GM23338 (cell line): ENCODE measurements at regions not wholly inside any gene's neighbourhood (a gene's known extent, or its start where the extent isn't known, plus 50 kb on each side); places are given as distances from the start of the nearest gene placed in this dataset.

Source experiments
- ATAC-seq: fragments of 200-7000 bp; cut with Tn5 transposase; 3 replicates; pipeline ENCODE4 v1.9.1; 2020
- DNase-seq: peaks from one replicate; pipeline ENCODE4 v3.0.0-alpha.2; 2015; ENCODE audit warnings: low spot score
- H2AFZ ChIP-seq: fragments of 200-600 bp; sonication (generic); 2 replicates; pipeline ENCODE4 v1.8.0; 2016; ENCODE audit warnings: antibody characterized with exemption, mild to moderate bottlenecking, moderate library complexity
- H3F3A ChIP-seq: fragments of 200-600 bp; sonication (generic); replicated peaks from 2 replicates; pipeline ENCODE4 v1.8.0; 2017; ENCODE audit warnings: antibody characterized with exemption, mixed run types, low read depth
- H3K27ac ChIP-seq: fragments of 200-600 bp; sonication (generic); 2 replicates; pipeline ENCODE4 v1.6.1; 2016; ENCODE audit warnings: low read depth
- H3K27me3 ChIP-seq: fragments of 200-600 bp; sonication (generic); 2 replicates; pipeline ENCODE4 v1.8.0; 2016; ENCODE audit warnings: mild to moderate bottlenecking, mixed run types, moderate library complexity; ENCODE audit not compliant: insufficient read depth
- H3K36me3 ChIP-seq: fragments of 200-600 bp; sonication (generic); 2 replicates; pipeline ENCODE4 v1.8.0; 2016; ENCODE audit warnings: mild to moderate bottlenecking; ENCODE audit not compliant: insufficient read depth
- H3K4me1 ChIP-seq: fragments of 200-600 bp; sonication (generic); 2 replicates; pipeline ENCODE4 v1.8.0; 2016; ENCODE audit warnings: mild to moderate bottlenecking, moderate library complexity; ENCODE audit not compliant: insufficient read depth
- H3K4me2 ChIP-seq: fragments of 200-600 bp; sonication (generic); 2 replicates; pipeline ENCODE4 v1.7.1; 2017; ENCODE audit warnings: mixed run types
- H3K4me3 ChIP-seq: fragments of 200-600 bp; sonication (generic); 2 replicates; pipeline ENCODE4 v1.6.1; 2016; ENCODE audit warnings: mixed run types
- H3K79me2 ChIP-seq: fragments of 200-600 bp; sonication (generic); replicated peaks from 2 replicates; pipeline ENCODE4 v1.8.0; 2017; ENCODE audit warnings: mild to moderate bottlenecking; ENCODE audit not compliant: insufficient read depth
- H3K9me2 ChIP-seq: fragments of 200-600 bp; sonication (generic); 2 replicates; pipeline ENCODE4 v1.8.0; 2017; ENCODE audit not compliant: insufficient read depth
- H4K20me1 ChIP-seq: fragments of 200-600 bp; sonication (generic); replicated peaks from 2 replicates; pipeline ENCODE4 v1.8.0; 2017; ENCODE audit warnings: mild to moderate bottlenecking; ENCODE audit not compliant: insufficient read depth
- H3K27ac Mint-ChIP-seq: 2 replicates; pipeline ENCODE4 v1.8.0; 2020; ENCODE audit warnings: inconsistent platforms, mild to moderate bottlenecking, moderate library complexity, mixed read lengths
- H3K27me3 Mint-ChIP-seq: 3 replicates; pipeline ENCODE4 v1.8.0; 2022; ENCODE audit warnings: low read depth, mild to moderate bottlenecking, moderate library complexity, mixed read lengths, inconsistent platforms; ENCODE audit not compliant: insufficient read depth, poor library complexity
- H3K36me3 Mint-ChIP-seq: 3 replicates; pipeline ENCODE4 v1.8.0; 2021; ENCODE audit warnings: low read depth, mild to moderate bottlenecking, inconsistent platforms, moderate library complexity, mixed read lengths
- H3K4me1 Mint-ChIP-seq: 3 replicates; pipeline ENCODE4 v1.8.0; 2020; ENCODE audit warnings: mild to moderate bottlenecking, inconsistent platforms, mixed read lengths
- H3K4me3 Mint-ChIP-seq: 3 replicates; pipeline ENCODE4 v1.8.0; 2021; ENCODE audit warnings: moderate library complexity, mild to moderate bottlenecking, inconsistent platforms, mixed read lengths
- H3K9me3 Mint-ChIP-seq: 3 replicates; pipeline ENCODE4 v1.8.0; 2020; ENCODE audit warnings: moderate library complexity, mild to moderate bottlenecking, inconsistent platforms, mixed read lengths
- CREB1 ChIP-seq: fragments of 250-450 bp; sonication (Bioruptor Pico); IDR thresholded peaks from 2 replicates; pipeline ENCODE4 v1.5.0; 2020; ENCODE audit warnings: low read depth, mild to moderate bottlenecking, moderate library complexity
- CTCF ChIP-seq, 2 experiments: fragments of 200-600 bp in 1 of 2; sonication (generic) in 1 of 2; conservative IDR thresholded peaks; 2 replicates each; pipeline versions ENCODE4 v1.5.1 to v1.6.1; 2016 to 2017; ENCODE audit warnings: antibody characterized with exemption in 2 of 2, low read depth in 2 of 2, mild to moderate bottlenecking in 2 of 2, moderate library complexity in 1 of 2
- ETS1 ChIP-seq: IDR thresholded peaks from 2 replicates; pipeline ENCODE4 v1.6.1; 2016; ENCODE audit warnings: antibody characterized with exemption
- EZH2 ChIP-seq: fragments of 200-600 bp; sonication (generic); IDR thresholded peaks from one replicate; pipeline ENCODE4 v1.8.0; 2017; ENCODE audit warnings: antibody characterized with exemption, mild to moderate bottlenecking, low read depth; ENCODE audit not compliant: unreplicated experiment
- EZH2phosphoT487 ChIP-seq: fragments of 200-600 bp; sonication (generic); IDR thresholded peaks from one replicate; pipeline ENCODE4 v1.8.1; 2018; ENCODE audit warnings: antibody characterized with exemption; ENCODE audit not compliant: unreplicated experiment
- JUNB ChIP-seq: IDR thresholded peaks from one replicate; pipeline ENCODE4 v1.6.1; 2016; ENCODE audit warnings: antibody characterized with exemption; ENCODE audit not compliant: unreplicated experiment
- NANOG ChIP-seq: IDR thresholded peaks from 2 replicates; pipeline ENCODE4 v1.6.1; 2016; ENCODE audit warnings: antibody characterized with exemption, borderline replicate concordance
- REST ChIP-seq: IDR thresholded peaks from one replicate; pipeline ENCODE4 v1.6.1; 2018; ENCODE audit warnings: antibody characterized with exemption; ENCODE audit not compliant: unreplicated experiment
- STAT1 ChIP-seq: IDR thresholded peaks from one replicate; pipeline ENCODE4 v1.6.1; 2016; ENCODE audit warnings: antibody characterized with exemption; ENCODE audit not compliant: unreplicated experiment
- ZNF114 ChIP-seq: fragments of 250-450 bp; sonication (Bioruptor Pico); IDR thresholded peaks from 2 replicates; pipeline ENCODE4 v1.5.0; 2020; ENCODE audit warnings: mild to moderate bottlenecking, moderate library complexity
- ZNF331 ChIP-seq: fragments of 250-450 bp; sonication (Bioruptor Pico); IDR thresholded peaks from 2 replicates; pipeline ENCODE4 v1.5.0; 2020; ENCODE audit warnings: low read depth, mild to moderate bottlenecking, moderate library complexity

- TF ChIP-seq ZNF331 (CRISPR knock-in tag) (no peak), CREB1 (CRISPR knock-in tag) (no peak)
These were observed 104.7 kb upstream of the PCDH15 start (continued) for GRCh38 chr10:54905578-54906192.

- Histone ChIP-seq H3K79me2 (no peaks in the 10 kb centered on the region), H3F3A (no peaks in the 10 kb centered on the region), H3K27me3 (no peaks in the 10 kb centered on the region), H3K4me3 (no peak overlapping the region), H3K27ac (no peak overlapping the region), H3K4me2 (no peak overlapping the region), H3K4me1 (peaks cover 4% of the 10 kb centered on the region; the same call in 1 of the 2 replicates), H3K36me3 (no peaks in the 10 kb centered on the region), H4K20me1 (no peaks in the 10 kb centered on the region), H3K9me2 (no peaks in the 10 kb centered on the region), H2AFZ (no peak overlapping the region)
- H3K9me3 Mint-ChIP-seq = 0 out of 3 replicates have a peak, but pooled peaks cover 4% of the 10 kb centered on the region
- DNase-seq (no peak), ATAC-seq (no peak)
- H3K27ac Mint-ChIP-seq = no peak overlapping the region
- H3K4me3 Mint-ChIP-seq = no peak overlapping the region
- H3K4me1 Mint-ChIP-seq = peaks cover 18% of the 10 kb centered on the region
- TF ChIP-seq EZH2 (no peak), EZH2phosphoT487 (no peak), ZNF114 (CRISPR knock-in tag) (no peak), ETS1 (no peak), REST (no peak), STAT1 (no peak), JUNB (no peak)
- peaks cover 1% of the 10 kb centered on the region for H3K27me3 Mint-ChIP-seq
- no peaks in the 10 kb centered on the region for H3K36me3 Mint-ChIP-seq
These were observed 103.8 kb upstream of the PCDH15 start for GRCh38 chr10:54904833-54905232.

- no peak overlapping the region for H3K27ac Mint-ChIP-seq
- no peak overlapping the region for H2AFZ ChIP-seq
- H3K36me3 Mint-ChIP-seq = no peaks in the 10 kb centered on the region
- H3K4me3 ChIP-seq = no peak overlapping the region
- H4K20me1 ChIP-seq = no peaks in the 10 kb centered on the region
- H3K4me1 Mint-ChIP-seq = peaks cover 18% of the 10 kb centered on the region
- H3F3A ChIP-seq = no peaks in the 10 kb centered on the region
- no peak overlapping the region for H3K4me3 Mint-ChIP-seq
- H3K4me2 ChIP-seq = no peak overlapping the region
- peaks cover 4% of the 10 kb centered on the region; the same call in 1 of the 2 replicates for H3K4me1 ChIP-seq
- no peaks in the 10 kb centered on the region for H3K36me3 ChIP-seq
- H3K27me3 ChIP-seq = no peaks in the 10 kb centered on the region
- DNase-seq (no peak), ATAC-seq (no peak)
- 0 out of 3 replicates have a peak, but pooled peaks cover 2% of the 10 kb centered on the region for H3K9me3 Mint-ChIP-seq
- peaks cover 1% of the 10 kb centered on the region for H3K27me3 Mint-ChIP-seq
- no peak overlapping the region for H3K27ac ChIP-seq
- no peaks in the 10 kb centered on the region for H3K9me2 ChIP-seq
- H3K79me2 ChIP-seq = no peaks in the 10 kb centered on the region
- no peak for TF ChIP-seq CREB1 (CRISPR knock-in tag)
- no peak for TF ChIP-seq REST
- TF ChIP-seq ZNF331 (CRISPR knock-in tag) = no peak
- TF ChIP-seq JUNB = no peak
- TF ChIP-seq CTCF (conservative IDR thresholded peaks at IDR 0.05; ENCODE audit: low read depth in 2 of 2) = no peak
- TF ChIP-seq NANOG = no peak
- no peak for TF ChIP-seq ZNF114 (CRISPR knock-in tag)
- no peak for TF ChIP-seq STAT1
These were observed 102.7 kb upstream of the PCDH15 start for GRCh38 chr10:54903745-54904144.
